Nephron progenitor cell (in vitro differentiated cells): ENCODE measurements at regions not wholly inside any gene's neighbourhood (a gene's known extent, or its start where the extent isn't known, plus 50 kb on each side); places are given as distances from the start of the nearest gene placed in this dataset.

Source experiments
- DNase-seq: peaks from one replicate; pipeline ENCODE4 v3.0.0; 2021
- H3K27ac Mint-ChIP-seq: 2 replicates; pipeline ENCODE4 v1.8.0; 2021; ENCODE audit warnings: mild to moderate bottlenecking, moderate library complexity, mixed read lengths
- H3K27me3 Mint-ChIP-seq: 2 replicates; pipeline ENCODE4 v1.8.0; 2021; ENCODE audit warnings: mild to moderate bottlenecking, low read depth, mixed read lengths; ENCODE audit not compliant: poor library complexity
- H3K36me3 Mint-ChIP-seq: 2 replicates; pipeline ENCODE4 v1.8.0; 2021; ENCODE audit warnings: low read depth, mixed read lengths
- H3K4me1 Mint-ChIP-seq: 2 replicates; pipeline ENCODE4 v1.8.0; 2021; ENCODE audit warnings: mixed read lengths
- H3K4me3 Mint-ChIP-seq: 2 replicates; pipeline ENCODE4 v1.8.0; 2021; ENCODE audit warnings: mild to moderate bottlenecking, moderate library complexity, mixed read lengths
- H3K9me3 Mint-ChIP-seq: 2 replicates; pipeline ENCODE4 v1.8.0; 2021; ENCODE audit warnings: mild to moderate bottlenecking, moderate library complexity, mixed read lengths
- TF ChIP-seq, protein P1 (sequence below): fragments of 200-600 bp; sonication (generic); IDR thresholded peaks from 2 replicates; pipeline ENCODE4 v1.5.0; 2021; ENCODE audit warnings: antibody characterized with exemption

DNA sequence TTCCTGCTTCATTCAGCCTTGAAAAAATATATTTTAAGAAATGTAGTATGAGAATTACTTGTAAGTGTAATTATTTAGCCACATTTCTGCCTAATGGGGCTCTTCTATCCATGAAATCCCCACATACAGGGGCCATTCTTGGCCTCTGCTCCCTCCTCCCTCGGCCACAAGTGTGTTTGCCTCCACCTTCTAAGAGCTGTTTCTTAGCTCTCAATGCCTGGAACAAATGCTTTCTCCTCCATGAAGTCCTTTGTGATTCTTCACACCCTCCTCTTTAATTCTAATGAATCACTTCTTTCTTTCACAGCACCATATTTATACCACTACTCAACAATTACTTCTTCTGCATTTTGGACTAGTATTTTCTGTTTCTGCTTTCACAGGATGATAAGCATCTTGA lies 88.8 kb upstream of the BET1 start:
- no peak overlapping the region for H3K27ac Mint-ChIP-seq
- no peaks in the 10 kb centered on the region for H3K9me3 Mint-ChIP-seq
- H3K4me1 Mint-ChIP-seq = peaks cover 9% of the 10 kb centered on the region
- TF ChIP-seq, protein P1, sequence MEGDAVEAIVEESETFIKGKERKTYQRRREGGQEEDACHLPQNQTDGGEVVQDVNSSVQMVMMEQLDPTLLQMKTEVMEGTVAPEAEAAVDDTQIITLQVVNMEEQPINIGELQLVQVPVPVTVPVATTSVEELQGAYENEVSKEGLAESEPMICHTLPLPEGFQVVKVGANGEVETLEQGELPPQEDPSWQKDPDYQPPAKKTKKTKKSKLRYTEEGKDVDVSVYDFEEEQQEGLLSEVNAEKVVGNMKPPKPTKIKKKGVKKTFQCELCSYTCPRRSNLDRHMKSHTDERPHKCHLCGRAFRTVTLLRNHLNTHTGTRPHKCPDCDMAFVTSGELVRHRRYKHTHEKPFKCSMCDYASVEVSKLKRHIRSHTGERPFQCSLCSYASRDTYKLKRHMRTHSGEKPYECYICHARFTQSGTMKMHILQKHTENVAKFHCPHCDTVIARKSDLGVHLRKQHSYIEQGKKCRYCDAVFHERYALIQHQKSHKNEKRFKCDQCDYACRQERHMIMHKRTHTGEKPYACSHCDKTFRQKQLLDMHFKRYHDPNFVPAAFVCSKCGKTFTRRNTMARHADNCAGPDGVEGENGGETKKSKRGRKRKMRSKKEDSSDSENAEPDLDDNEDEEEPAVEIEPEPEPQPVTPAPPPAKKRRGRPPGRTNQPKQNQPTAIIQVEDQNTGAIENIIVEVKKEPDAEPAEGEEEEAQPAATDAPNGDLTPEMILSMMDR = no peak
- H3K4me3 Mint-ChIP-seq = no peak overlapping the region
- DNase-seq = no peak
- peaks cover 42% of the 10 kb centered on the region for H3K27me3 Mint-ChIP-seq
- no peaks in the 10 kb centered on the region for H3K36me3 Mint-ChIP-seq

DNA sequence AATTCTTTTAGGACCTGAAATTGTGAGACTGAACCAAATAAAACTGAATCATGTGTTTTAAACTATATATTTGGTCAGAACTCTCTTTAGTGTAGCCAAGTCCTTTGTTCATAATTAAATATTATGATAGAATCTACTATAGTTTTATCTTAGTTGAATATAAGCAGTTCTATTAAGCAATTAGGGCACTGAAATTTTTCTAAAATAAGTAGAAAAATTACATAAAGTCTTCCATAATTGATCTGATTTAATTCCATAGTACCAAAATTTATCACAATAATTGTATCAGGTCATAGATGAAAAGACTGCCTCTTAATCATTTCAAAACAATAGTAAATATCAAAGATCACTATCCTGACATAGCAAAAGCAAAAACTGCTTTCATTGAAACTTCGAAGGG lies 90.1 kb upstream of the BET1 start:
- TF ChIP-seq, protein P1 = no peak
- Mint-ChIP-seq H3K27me3 (peaks cover 35% of the 10 kb centered on the region), H3K27ac (no peak overlapping the region)

DNA sequence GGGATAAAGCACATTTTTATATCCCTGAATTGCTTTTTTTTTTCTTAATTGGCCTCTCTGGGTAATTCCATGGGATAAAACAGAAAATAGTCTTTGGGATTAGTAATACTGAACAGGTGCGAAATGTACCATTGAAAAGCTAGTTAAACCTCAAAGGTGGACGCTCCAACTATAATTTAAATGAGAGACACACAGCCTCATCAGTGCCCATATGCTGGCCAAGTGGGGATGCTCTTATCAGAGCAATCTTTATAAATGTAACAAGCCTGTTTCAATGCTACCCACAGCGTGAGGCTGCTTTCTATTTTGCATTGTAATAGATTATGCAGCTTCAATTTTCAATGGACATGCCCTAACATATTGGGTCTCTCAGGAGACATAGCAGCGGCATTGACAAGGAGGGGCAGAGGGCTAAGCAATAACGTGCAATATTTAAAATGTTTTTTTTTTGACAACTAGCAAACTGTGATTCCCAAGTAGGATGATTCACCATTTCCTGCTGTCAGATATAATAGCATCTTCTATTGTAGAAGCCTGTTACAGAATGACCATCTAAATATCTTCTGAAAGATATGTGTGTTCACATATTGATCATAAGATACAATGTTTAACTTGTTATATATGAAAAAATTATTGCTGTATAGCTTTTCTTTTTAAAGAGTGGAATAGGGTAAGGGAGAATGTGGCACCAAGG lies 91.3 kb upstream of the BET1 start:
- no peak overlapping the region for H3K27ac Mint-ChIP-seq
- no peaks in the 10 kb centered on the region for H3K4me1 Mint-ChIP-seq
- peaks cover 5% of the 10 kb centered on the region for H3K9me3 Mint-ChIP-seq
- no peak for DNase-seq
- H3K4me3 Mint-ChIP-seq = no peak overlapping the region
- H3K27me3 Mint-ChIP-seq = peaks cover 28% of the 10 kb centered on the region
- no peaks in the 10 kb centered on the region for H3K36me3 Mint-ChIP-seq
- TF ChIP-seq, protein P1 = no peak

More for the DNA sequence above, 90.1 kb upstream of the BET1 start:
- Mint-ChIP-seq H3K4me1 (no peaks in the 10 kb centered on the region), H3K4me3 (no peak overlapping the region), H3K36me3 (no peaks in the 10 kb centered on the region), H3K9me3 (no peaks in the 10 kb centered on the region)
- DNase-seq = no peak

DNA sequence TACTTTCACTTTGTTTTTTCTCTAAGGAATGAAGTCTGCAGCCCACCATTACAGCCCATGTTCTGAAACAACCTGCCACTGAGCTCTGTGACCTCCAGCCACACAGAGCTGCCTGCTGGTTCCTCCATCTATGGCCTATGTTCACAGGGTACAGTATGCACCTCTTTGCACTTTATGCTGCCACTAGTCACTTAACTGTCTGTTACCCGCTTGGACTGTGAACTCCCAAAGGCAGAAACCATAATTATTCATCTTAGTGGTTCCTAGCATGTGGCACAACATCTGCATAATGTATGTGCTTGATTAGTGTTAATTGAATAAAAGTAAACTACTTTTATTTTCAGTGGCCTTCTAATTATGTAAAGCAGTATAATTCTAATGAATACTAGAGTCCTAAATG lies 95.5 kb upstream of the BET1 start:
- no peak overlapping the region for H3K4me3 Mint-ChIP-seq
- H3K9me3 Mint-ChIP-seq = peaks cover 16% of the 10 kb centered on the region

DNA sequence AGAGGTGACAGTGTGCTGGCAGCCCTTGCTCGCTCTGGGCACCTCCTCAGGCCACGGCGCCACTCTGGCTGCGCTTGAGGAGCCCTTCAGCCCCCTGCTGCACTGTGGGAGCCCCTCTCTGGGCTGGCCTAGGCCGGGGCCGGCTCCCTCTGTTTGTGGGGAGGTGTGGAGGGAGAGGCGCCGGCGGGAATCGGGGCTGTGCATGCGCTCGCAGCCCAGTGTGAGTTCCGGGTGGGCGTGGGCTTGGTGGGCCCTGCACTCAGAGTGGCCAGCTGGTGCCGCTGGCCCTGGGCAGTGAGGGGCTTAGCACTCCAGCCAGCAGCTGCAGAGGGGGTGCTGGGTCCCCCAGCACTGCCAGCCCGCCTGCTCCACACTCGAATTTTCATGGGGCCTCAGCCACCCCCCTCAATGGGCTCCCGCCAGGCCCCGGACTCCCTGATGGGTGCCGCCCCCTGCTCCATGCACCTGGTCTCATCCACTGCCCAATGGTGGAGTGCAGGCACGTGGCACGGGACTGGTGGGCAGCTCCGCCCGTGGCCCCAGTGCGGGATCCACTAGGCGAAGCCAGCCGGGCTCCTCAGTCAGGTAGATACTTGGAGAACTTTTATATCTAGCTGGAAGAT lies 96.7 kb upstream of the BET1 start:
- TF ChIP-seq, protein P1 = no peak
- DNase-seq = no peak
- H3K27me3 Mint-ChIP-seq = peaks cover 14% of the 10 kb centered on the region
- peaks cover 11% of the 10 kb centered on the region for H3K4me1 Mint-ChIP-seq
- peaks cover 16% of the 10 kb centered on the region for H3K9me3 Mint-ChIP-seq
- no peak overlapping the region for H3K27ac Mint-ChIP-seq
- no peak overlapping the region for H3K4me3 Mint-ChIP-seq
- H3K36me3 Mint-ChIP-seq = no peaks in the 10 kb centered on the region

More for the DNA sequence above, 95.5 kb upstream of the BET1 start:
- Mint-ChIP-seq H3K4me1 (peaks cover 5% of the 10 kb centered on the region), H3K36me3 (no peaks in the 10 kb centered on the region), H3K27me3 (peaks cover 18% of the 10 kb centered on the region), H3K27ac (no peak overlapping the region)
- no peak for DNase-seq
- TF ChIP-seq, protein P1 = no peak

DNA sequence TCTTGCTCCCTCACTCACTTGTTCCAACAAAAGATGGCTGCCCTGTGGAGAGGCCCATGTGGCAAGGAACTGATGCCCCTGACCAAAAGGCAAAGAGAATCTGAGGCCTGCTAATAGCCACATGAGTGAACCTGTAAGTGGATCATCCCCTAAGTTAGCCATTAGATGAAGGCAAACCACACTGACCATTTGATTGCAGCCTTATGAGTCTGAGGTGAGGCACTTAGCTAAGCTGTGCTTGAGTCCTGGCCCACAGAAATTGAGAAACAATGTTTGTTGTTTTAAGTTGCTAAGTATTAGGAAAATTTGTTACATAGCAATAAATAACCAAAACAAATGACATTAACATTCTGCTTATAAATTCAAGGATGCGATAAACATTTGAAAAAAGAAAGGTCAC lies 100.1 kb upstream of the BET1 start:
- Mint-ChIP-seq H3K27ac (no peak overlapping the region), H3K4me3 (no peak overlapping the region), H3K9me3 (peaks cover 16% of the 10 kb centered on the region), H3K4me1 (peaks cover 11% of the 10 kb centered on the region), H3K27me3 (peaks cover 2% of the 10 kb centered on the region), H3K36me3 (no peaks in the 10 kb centered on the region)
- no peak for DNase-seq
- TF ChIP-seq, protein P1 = no peak
